DMS53 (cell line): ENCODE measurements at regions not wholly inside any gene's neighbourhood (a gene's known extent, or its start where the extent isn't known, plus 50 kb on each side); places are given as distances from the start of the nearest gene placed in this dataset.

ENCODE experiments used
- DNase-seq: peaks from one replicate; lab custom pipeline; 2025; lab: John Stamatoyannopoulos, UW

- peak; percentile 56 for DNase-seq
Measured at GRCh38 chr18:23077493-23078256, 57.6 kb upstream of the CABLES1 start.

GRCh38 chr18:23085066-23085465 is 50.2 kb upstream of the CABLES1 start:
- DNase-seq = peak; percentile 5
